ENCODE measurements at regions not wholly inside any gene's neighbourhood (a gene's known extent, or its start where the extent isn't known, plus 50 kb on each side); places are given as distances from the start of the nearest gene placed in this dataset.

DNA sequence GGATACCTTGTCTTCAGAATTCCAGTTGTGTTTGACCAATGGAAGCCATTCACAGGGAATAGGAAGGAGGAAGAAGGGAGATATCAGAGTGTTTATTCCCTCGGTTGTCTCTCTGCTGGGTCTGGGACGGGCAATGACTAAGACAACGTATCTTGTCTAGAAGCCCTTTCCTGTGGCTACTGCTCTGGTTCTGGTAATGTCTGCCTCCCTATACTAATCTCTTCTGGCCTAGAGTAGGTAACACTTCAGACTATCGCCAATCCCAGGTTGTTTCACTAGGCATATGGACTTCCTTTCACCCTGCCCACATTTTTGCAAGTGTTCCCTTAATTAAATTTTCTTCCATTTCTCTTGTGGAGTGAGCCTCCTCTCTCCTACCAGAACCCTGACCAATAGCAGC, 687.7 kb upstream of the TBX3 start:
- no peak for TF ChIP-seq CTCF (IDR thresholded peaks at IDR 0.05)
- no peak for TF ChIP-seq POLR2AphosphoS5 (IDR thresholded peaks at IDR 0.05; ENCODE audit: low read depth, low read length)
- TF ChIP-seq GABPA (IDR thresholded peaks at IDR 0.05; ENCODE audit: low read depth) = no peak
- TF ChIP-seq USF2 (IDR thresholded peaks at IDR 0.05; ENCODE audit: borderline replicate concordance, low read depth, low read length) = no peak

Measured in SK-N-SH (cell line).